ENCODE measurements at regions not wholly inside any gene's neighbourhood (a gene's known extent, or its start where the extent isn't known, plus 50 kb on each side); places are given as distances from the start of the nearest gene placed in this dataset.

DNA sequence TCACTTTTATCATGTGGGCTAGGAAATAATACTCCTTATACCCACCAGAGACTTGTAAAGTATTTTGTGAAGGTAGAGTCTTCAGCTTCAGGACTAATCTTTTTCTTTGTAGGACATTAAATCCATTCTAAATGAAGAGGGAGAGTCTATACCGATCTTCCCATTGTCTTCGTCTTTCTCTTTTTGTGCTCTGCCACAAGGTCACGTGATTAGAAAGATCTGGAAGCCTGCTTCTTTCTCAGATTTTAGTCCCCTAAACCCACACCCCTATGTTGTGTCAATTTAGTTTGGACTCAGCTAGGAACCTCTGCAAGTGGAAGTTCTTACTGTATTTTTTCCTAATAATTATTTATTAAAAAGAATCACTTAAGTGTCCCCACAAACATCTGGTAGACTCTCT lies 507.3 kb downstream of the PYDC2 start:
- TF ChIP-seq, protein P1, sequence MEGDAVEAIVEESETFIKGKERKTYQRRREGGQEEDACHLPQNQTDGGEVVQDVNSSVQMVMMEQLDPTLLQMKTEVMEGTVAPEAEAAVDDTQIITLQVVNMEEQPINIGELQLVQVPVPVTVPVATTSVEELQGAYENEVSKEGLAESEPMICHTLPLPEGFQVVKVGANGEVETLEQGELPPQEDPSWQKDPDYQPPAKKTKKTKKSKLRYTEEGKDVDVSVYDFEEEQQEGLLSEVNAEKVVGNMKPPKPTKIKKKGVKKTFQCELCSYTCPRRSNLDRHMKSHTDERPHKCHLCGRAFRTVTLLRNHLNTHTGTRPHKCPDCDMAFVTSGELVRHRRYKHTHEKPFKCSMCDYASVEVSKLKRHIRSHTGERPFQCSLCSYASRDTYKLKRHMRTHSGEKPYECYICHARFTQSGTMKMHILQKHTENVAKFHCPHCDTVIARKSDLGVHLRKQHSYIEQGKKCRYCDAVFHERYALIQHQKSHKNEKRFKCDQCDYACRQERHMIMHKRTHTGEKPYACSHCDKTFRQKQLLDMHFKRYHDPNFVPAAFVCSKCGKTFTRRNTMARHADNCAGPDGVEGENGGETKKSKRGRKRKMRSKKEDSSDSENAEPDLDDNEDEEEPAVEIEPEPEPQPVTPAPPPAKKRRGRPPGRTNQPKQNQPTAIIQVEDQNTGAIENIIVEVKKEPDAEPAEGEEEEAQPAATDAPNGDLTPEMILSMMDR (IDR thresholded peaks at IDR 0.05) = no peak
- TF ChIP-seq POLR2A (IDR thresholded peaks at IDR 0.05) (no peak), POLR2AphosphoS5 (IDR thresholded peaks at IDR 0.05; ENCODE audit: insufficient read depth in 1 of 2, low read depth in 1 of 2) (no peak)

Data from vagina (tissue), 2 donors.